Activated CD8-positive, alpha-beta T cell treated with anti-CD3 and anti-CD28 coated beads for 36 hours (primary cell): ENCODE measurements at regions not wholly inside any gene's neighbourhood (a gene's known extent, or its start where the extent isn't known, plus 50 kb on each side); places are given as distances from the start of the nearest gene placed in this dataset.

Source experiments
- ATAC-seq: fragments of 200-7000 bp; cut with Tn5 transposase; one replicate; pipeline ENCODE4 v1.10.0; 2021; ENCODE audit warnings: mild to moderate bottlenecking, moderate library complexity
- CTCF ChIA-PET: fragments of 350-600 bp; sonication (Branson Sonifier 250); formaldehyde crosslinking; loops from one replicate; lab custom pipeline; 2021; ENCODE audit warnings: antibody characterized with exemption; lab: Charles Lee
- POLR2A ChIA-PET: fragments of 350-600 bp; sonication (Branson Sonifier 250); formaldehyde crosslinking; loops from one replicate; lab custom pipeline; 2021; ENCODE audit warnings: antibody characterized with exemption; lab: Charles Lee
- DNase-seq: peaks from one replicate; pipeline ENCODE4 v3.0.0-alpha.2; 2020
- H3K27ac Mint-ChIP-seq: one replicate; pipeline ENCODE4 v1.8.0; 2021; ENCODE audit warnings: mild to moderate bottlenecking, mixed read lengths
- H3K27me3 Mint-ChIP-seq: one replicate; pipeline ENCODE4 v1.8.0; 2021; ENCODE audit warnings: mixed read lengths
- H3K36me3 Mint-ChIP-seq: one replicate; pipeline ENCODE4 v1.8.0; 2021; ENCODE audit warnings: low read depth, mixed read lengths
- H3K4me1 Mint-ChIP-seq: one replicate; pipeline ENCODE4 v1.8.0; 2021; ENCODE audit warnings: low read depth, mixed read lengths
- H3K4me3 Mint-ChIP-seq: one replicate; pipeline ENCODE4 v1.8.0; 2021; ENCODE audit warnings: mild to moderate bottlenecking, moderate library complexity, mixed read lengths
- H3K9me3 Mint-ChIP-seq: one replicate; pipeline ENCODE4 v1.8.0; 2021; ENCODE audit warnings: mixed read lengths
- intact Hi-C: fragments of 100-400 bp; cut with micrococcal nuclease; formaldehyde crosslinking; loops from one replicate; pipeline ENCODE4 v1.10.0; 2022
- TF ChIP-seq, protein P1 (sequence below): fragments of 200-600 bp; IDR thresholded peaks from one replicate; pipeline ENCODE4 v1.8.0; 2022; ENCODE audit warnings: antibody characterized with exemption, mild to moderate bottlenecking

GRCh38 chr16:64196444-64196843, 925.4 kb downstream of the CDH11 start:
- Mint-ChIP-seq H3K4me3 (no peak overlapping the region), H3K27me3 (no peaks in the 10 kb centered on the region), H3K27ac (no peak overlapping the region), H3K9me3 (peaks cover 8% of the 10 kb centered on the region), H3K4me1 (no peaks in the 10 kb centered on the region), H3K36me3 (no peaks in the 10 kb centered on the region)
- intact Hi-C loops, result no loop called here
- TF ChIP-seq, protein P1, sequence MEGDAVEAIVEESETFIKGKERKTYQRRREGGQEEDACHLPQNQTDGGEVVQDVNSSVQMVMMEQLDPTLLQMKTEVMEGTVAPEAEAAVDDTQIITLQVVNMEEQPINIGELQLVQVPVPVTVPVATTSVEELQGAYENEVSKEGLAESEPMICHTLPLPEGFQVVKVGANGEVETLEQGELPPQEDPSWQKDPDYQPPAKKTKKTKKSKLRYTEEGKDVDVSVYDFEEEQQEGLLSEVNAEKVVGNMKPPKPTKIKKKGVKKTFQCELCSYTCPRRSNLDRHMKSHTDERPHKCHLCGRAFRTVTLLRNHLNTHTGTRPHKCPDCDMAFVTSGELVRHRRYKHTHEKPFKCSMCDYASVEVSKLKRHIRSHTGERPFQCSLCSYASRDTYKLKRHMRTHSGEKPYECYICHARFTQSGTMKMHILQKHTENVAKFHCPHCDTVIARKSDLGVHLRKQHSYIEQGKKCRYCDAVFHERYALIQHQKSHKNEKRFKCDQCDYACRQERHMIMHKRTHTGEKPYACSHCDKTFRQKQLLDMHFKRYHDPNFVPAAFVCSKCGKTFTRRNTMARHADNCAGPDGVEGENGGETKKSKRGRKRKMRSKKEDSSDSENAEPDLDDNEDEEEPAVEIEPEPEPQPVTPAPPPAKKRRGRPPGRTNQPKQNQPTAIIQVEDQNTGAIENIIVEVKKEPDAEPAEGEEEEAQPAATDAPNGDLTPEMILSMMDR, result no peak
- DNase-seq, result no peak
- CTCF ChIA-PET, result no interaction called here
- no peak for ATAC-seq
- POLR2A ChIA-PET, result no interaction called here

- Mint-ChIP-seq H3K36me3 (no peaks in the 10 kb centered on the region), H3K27me3 (no peaks in the 10 kb centered on the region), H3K27ac (no peak overlapping the region), H3K9me3 (peaks cover 17% of the 10 kb centered on the region), H3K4me3 (no peak overlapping the region), H3K4me1 (no peaks in the 10 kb centered on the region)
- intact Hi-C loops, result no loop called here
- ChIA-PET POLR2A (no interaction called here), CTCF (no interaction called here)
- no peak for ATAC-seq
- TF ChIP-seq, protein P1, result no peak
- no peak for DNase-seq
Measured at GRCh38 chr16:64185954-64186353, 935.9 kb downstream of the CDH11 start.

- DNase-seq (no peak), ATAC-seq (no peak)
- Mint-ChIP-seq H3K27ac (no peak overlapping the region), H3K9me3 (peaks cover 17% of the 10 kb centered on the region), H3K27me3 (no peaks in the 10 kb centered on the region), H3K4me1 (no peaks in the 10 kb centered on the region), H3K4me3 (no peak overlapping the region), H3K36me3 (no peaks in the 10 kb centered on the region)
- intact Hi-C loops, result no loop called here
- POLR2A ChIA-PET, result no interaction called here
- CTCF ChIA-PET, result no interaction called here
- TF ChIP-seq, protein P1, result no peak
Measured at GRCh38 chr16:64184156-64184555, 937.7 kb downstream of the CDH11 start.

- intact Hi-C loops, result no loop called here
- no peaks in the 10 kb centered on the region for H3K4me1 Mint-ChIP-seq
- no peak overlapping the region for H3K4me3 Mint-ChIP-seq
- TF ChIP-seq, protein P1, result no peak
- no peaks in the 10 kb centered on the region for H3K36me3 Mint-ChIP-seq
- no peak for ATAC-seq
- POLR2A ChIA-PET, result no interaction called here
- CTCF ChIA-PET, result no interaction called here
- H3K27ac Mint-ChIP-seq, result no peak overlapping the region
- H3K9me3 Mint-ChIP-seq, result peaks cover 24% of the 10 kb centered on the region
- no peaks in the 10 kb centered on the region for H3K27me3 Mint-ChIP-seq
- DNase-seq, result no peak
Measured at GRCh38 chr16:64182985-64183384, 938.9 kb downstream of the CDH11 start.

GRCh38 chr16:64181271-64181925, 940.5 kb downstream of the CDH11 start:
- H3K27me3 Mint-ChIP-seq, result no peaks in the 10 kb centered on the region
- no peak overlapping the region for H3K4me3 Mint-ChIP-seq
- intact Hi-C loops, result no loop called here
- H3K4me1 Mint-ChIP-seq, result no peaks in the 10 kb centered on the region
- peaks cover 33% of the 10 kb centered on the region for H3K9me3 Mint-ChIP-seq
- POLR2A ChIA-PET, result no interaction called here
- CTCF ChIA-PET, result no interaction called here
- TF ChIP-seq, protein P1, result no peak
- ATAC-seq, result no peak
- H3K36me3 Mint-ChIP-seq, result no peaks in the 10 kb centered on the region
- no peak for DNase-seq
- H3K27ac Mint-ChIP-seq, result no peak overlapping the region
